SH-SY5Y (cell line): ENCODE measurements at regions not wholly inside any gene's neighbourhood (a gene's known extent, or its start where the extent isn't known, plus 50 kb on each side); places are given as distances from the start of the nearest gene placed in this dataset.

Source experiments
- GATA2 ChIP-seq: IDR thresholded peaks from 2 replicates; pipeline ENCODE4 v1.6.1; 2011; ENCODE audit warnings: mild to moderate bottlenecking, low read depth, low read length
- GATA3 ChIP-seq: IDR thresholded peaks from 2 replicates; pipeline ENCODE4 v1.6.1; 2011; ENCODE audit warnings: low read depth, mild to moderate bottlenecking, low read length, moderate library complexity

DNA sequence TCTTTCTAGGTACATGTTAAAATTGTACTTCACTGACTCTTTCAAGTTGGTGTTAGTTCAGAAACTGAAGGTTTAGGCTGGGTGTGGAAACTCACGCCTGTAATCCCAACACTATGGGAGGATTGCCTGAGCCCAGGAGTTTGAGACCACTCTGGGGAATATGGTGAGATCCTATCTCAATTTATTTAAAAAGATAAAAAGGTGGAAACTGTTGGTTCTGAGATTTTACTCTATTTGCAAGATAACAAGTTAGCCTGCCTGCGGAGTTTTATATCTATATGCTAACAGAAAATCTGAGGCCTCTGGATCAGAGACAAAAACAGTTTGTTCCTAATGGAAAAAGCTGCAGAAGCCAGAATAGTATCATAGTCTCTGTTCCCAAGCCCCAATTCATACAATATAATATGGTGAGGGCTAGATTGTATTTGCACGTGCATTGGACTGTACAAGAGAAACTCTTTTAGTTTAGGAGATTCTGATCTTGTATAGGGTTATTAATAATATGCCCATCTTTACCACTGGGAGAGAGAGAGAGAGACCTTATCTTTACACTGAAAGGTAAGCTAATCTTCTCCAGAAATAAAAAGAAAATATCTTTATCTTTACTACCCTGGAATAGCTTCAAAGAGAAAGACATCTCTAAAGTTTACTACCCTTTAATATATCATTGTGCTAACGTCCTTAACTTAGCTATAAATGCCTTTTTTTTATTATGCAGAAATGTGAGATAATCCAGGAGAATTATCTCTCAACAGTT, 1267.6 kb downstream of the OTOL1 start:
- TF ChIP-seq GATA2 (no peak), GATA3 (no peak)
